Pancreas (tissue), 10 donors: ENCODE measurements at regions not wholly inside any gene's neighbourhood (a gene's known extent, or its start where the extent isn't known, plus 50 kb on each side); places are given as distances from the start of the nearest gene placed in this dataset.

Experiments used
- ATAC-seq, 4 donors: fragments of 200-7000 bp; cut with Tn5 transposase; one replicate each; pipeline versions ENCODE4 v1.8.0 to v1.9.1; 2020; ENCODE audit warnings: mild to moderate bottlenecking in 4 of 4, moderate library complexity in 4 of 4
- DNase-seq, 6 donors: peaks; one replicate each; pipeline ENCODE4 v3.0.0-alpha.2; 2020
- FAIRE-seq: peaks from 2 replicates; lab custom pipeline; 2012; peaks lifted over from hg19 to GRCh38; lab: Jason Lieb, UNC
- H3K27ac ChIP-seq, 4 donors: fragments of 200-600 bp; sonication (generic); 1 replicate in 3 of 4; 2 replicates in 1 of 4; pipeline versions ENCODE4 v1.5.0 to v1.8.0; 2020
- H3K27me3 ChIP-seq, 4 donors: fragments of 200-600 bp; one replicate each; pipeline ENCODE4 v1.8.0; 2021
- H3K36me3 ChIP-seq, 3 donors: fragments of 200-600 bp; sonication (generic) in 1 of 3; one replicate each; pipeline versions ENCODE4 v1.5.0 to v1.8.0; 2020 to 2021
- H3K4me1 ChIP-seq, 3 donors: fragments of 200-600 bp; one replicate each; pipeline ENCODE4 v1.8.0; 2021
- H3K4me3 ChIP-seq, 4 donors: fragments of 200-600 bp; sonication (generic) in 2 of 4; one replicate each; pipeline versions ENCODE4 v1.5.0 to v1.8.0; 2020 to 2021
- H3K9me3 ChIP-seq, 4 donors: fragments of 200-600 bp; one replicate each; pipeline ENCODE4 v1.8.0; 2021
- WGBS, 2 donors: extraction: QIAGEN DNeasy Blood & Tissue Kit; methylation state at CpG; one replicate each; pipeline ENCODE4 v1.1.7; 2013; 5-methylcytosine and 5-hydroxymethylcytosine counted together
- intact Hi-C, 3 donors: fragments of 100-400 bp; cut with DNase I; formaldehyde crosslinking; loops; one replicate each; pipeline versions ENCODE4 v1.11.1 to v1.14.2; 2022
- TF ChIP-seq, protein P1 (sequence below), 4 donors: fragments of 200-600 bp; sonication (generic) in 3 of 4; IDR thresholded peaks; one replicate each; pipeline versions ENCODE4 v1.5.0 to v1.8.0; 2021; ENCODE audit warnings: antibody characterized with exemption in 4 of 4
- donor health status: healthy with polysubstance abuse.
- donor health status: DM: no; HTN: no; CAD: no; lungs with moderate emphysema.
- donor health status: DM: no; HTN: no; CAD: no.
- donor health status: control.
- donor health status: control.
- donor health status: Bipolar disorder and iron deficiency.
- donor health status: DM: yes; HTN: yes; CAD: no.
- donor health status: DM: no; HTN: no; CAD: no.
- donor health status: DM: no; HTN: no; CAD: no.
- donor health status: DM: yes; HTN: yes; CAD: no.

DNA sequence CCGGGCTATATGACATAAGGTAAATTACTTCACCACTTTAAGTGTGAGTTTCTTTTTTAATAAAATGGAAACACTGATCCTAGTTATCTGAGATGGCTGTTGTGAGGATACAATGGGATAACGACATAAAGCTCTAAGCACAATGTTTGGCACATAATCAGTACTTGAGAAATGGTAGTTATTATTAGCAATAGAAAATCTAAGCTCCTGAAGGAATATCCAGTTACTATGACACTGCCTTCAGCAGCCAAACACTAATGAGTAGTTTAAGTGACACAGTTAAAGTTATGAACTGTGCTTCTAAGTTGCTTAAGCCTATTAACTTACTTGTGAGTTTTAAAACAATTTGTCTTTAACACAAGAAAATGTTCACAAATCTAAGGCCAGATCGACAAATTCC lies 96.8 kb downstream of the ELAPOR2 start:
- Histone ChIP-seq H3K9me3 (no peaks in the 10 kb centered on the region), H3K27ac (no peak overlapping the region), H3K4me3 (no peak overlapping the region), H3K36me3 (no peaks in the 10 kb centered on the region), H3K4me1 (no peaks in the 10 kb centered on the region), H3K27me3 (no peaks in the 10 kb centered on the region)
- intact Hi-C loops = no loop called here
- no peak for ATAC-seq
- no peak for DNase-seq
- WGBS, 2 donors = 75 to 80% methylated on average over 3 of the region's 3 CpGs
- FAIRE-seq = no peak
- TF ChIP-seq, protein P1, sequence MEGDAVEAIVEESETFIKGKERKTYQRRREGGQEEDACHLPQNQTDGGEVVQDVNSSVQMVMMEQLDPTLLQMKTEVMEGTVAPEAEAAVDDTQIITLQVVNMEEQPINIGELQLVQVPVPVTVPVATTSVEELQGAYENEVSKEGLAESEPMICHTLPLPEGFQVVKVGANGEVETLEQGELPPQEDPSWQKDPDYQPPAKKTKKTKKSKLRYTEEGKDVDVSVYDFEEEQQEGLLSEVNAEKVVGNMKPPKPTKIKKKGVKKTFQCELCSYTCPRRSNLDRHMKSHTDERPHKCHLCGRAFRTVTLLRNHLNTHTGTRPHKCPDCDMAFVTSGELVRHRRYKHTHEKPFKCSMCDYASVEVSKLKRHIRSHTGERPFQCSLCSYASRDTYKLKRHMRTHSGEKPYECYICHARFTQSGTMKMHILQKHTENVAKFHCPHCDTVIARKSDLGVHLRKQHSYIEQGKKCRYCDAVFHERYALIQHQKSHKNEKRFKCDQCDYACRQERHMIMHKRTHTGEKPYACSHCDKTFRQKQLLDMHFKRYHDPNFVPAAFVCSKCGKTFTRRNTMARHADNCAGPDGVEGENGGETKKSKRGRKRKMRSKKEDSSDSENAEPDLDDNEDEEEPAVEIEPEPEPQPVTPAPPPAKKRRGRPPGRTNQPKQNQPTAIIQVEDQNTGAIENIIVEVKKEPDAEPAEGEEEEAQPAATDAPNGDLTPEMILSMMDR (IDR thresholded peaks at IDR 0.05) = no peak

DNA sequence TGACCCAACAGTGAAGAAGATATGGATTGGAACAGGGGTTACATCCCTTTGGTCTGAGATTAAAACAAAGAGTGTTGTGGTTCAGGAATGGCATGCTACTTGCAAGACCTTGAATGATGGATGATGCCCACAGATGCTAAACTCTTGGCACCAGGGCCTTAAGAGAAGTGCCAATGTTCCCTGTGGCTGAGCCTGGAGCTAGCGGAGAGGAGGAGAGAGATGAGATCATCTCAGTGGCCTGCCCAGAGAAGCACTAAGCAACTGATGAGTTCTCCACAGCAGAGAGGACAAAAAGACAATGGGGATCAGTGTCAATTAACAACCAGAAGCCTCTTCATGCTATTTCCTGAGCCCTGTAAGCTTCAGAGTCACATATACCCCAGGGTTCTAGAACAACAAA lies 97.8 kb downstream of the ELAPOR2 start:
- TF ChIP-seq, protein P1 (IDR thresholded peaks at IDR 0.05) = no peak
- DNase-seq (no peak), ATAC-seq (no peak), FAIRE-seq (no peak)
- Histone ChIP-seq H3K4me1 (no peaks in the 10 kb centered on the region), H3K27me3 (no peaks in the 10 kb centered on the region), H3K27ac (no peak overlapping the region), H3K4me3 (no peak overlapping the region), H3K9me3 (no peaks in the 10 kb centered on the region), H3K36me3 (no peaks in the 10 kb centered on the region)
- intact Hi-C loops = no loop called here
- WGBS, 2 donors = 72 to 91% methylated on average over 1 of the region's 1 CpG

DNA sequence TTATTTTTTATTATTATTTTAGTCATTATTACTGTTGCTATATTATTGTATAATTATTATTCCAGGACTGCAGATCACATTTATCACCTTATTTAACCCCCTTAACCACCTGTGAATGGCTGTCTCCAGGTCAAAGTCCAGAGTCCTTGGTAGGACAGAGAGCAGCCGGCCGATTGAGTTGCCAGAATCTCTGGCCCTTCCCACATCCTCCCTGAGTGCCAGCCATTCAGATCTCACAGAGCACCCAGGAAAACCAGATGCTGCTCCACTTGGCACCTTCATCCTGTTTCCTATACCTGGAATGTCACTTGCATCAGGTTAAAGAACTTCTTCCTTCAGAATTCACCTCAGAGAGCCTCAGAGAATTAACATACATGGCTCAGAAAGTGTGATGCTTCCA lies 101.1 kb downstream of the ELAPOR2 start:
- WGBS, 2 donors = 14 to 20% methylated on average over 2 of the region's 2 CpGs
- ATAC-seq = no peak
- DNase-seq = no peak

DNA sequence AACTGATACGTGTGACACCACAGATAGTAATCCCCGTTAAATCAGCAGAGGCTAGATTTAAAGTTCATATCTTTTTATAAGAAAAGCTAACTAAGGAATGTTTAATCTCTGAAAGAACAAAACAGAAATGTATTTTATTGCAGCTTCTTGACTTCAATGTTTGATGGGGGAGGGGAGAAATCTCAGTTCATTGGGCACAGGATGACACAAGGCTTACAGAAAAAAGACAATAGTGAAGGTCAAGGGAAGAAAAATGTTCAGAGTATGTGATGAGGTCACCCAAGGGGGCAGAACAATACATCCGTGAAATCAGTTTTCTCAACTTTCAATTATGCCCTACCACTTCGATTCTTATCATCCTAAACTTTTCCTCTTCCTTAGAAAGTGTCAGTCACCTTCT lies 102.9 kb downstream of the ELAPOR2 start:
- 45 to 54% methylated on average over 4 of the region's 4 CpGs for WGBS, 2 donors
- no peak for DNase-seq
- Histone ChIP-seq H3K36me3 (no peaks in the 10 kb centered on the region), H3K4me3 (no peak overlapping the region), H3K9me3 (no peaks in the 10 kb centered on the region), H3K27ac (no peak overlapping the region), H3K4me1 (no peaks in the 10 kb centered on the region), H3K27me3 (no peaks in the 10 kb centered on the region)
- no peak for FAIRE-seq
- intact Hi-C loops = no loop called here
- no peak for ATAC-seq
- TF ChIP-seq, protein P1 (IDR thresholded peaks at IDR 0.05) = no peak

More for the DNA sequence above, 101.1 kb downstream of the ELAPOR2 start:
- TF ChIP-seq, protein P1 (IDR thresholded peaks at IDR 0.05) = no peak
- intact Hi-C loops = no loop called here
- no peak for FAIRE-seq
- Histone ChIP-seq H3K36me3 (no peaks in the 10 kb centered on the region), H3K27ac (no peak overlapping the region), H3K4me1 (no peaks in the 10 kb centered on the region), H3K9me3 (no peaks in the 10 kb centered on the region), H3K4me3 (no peak overlapping the region), H3K27me3 (no peaks in the 10 kb centered on the region)

DNA sequence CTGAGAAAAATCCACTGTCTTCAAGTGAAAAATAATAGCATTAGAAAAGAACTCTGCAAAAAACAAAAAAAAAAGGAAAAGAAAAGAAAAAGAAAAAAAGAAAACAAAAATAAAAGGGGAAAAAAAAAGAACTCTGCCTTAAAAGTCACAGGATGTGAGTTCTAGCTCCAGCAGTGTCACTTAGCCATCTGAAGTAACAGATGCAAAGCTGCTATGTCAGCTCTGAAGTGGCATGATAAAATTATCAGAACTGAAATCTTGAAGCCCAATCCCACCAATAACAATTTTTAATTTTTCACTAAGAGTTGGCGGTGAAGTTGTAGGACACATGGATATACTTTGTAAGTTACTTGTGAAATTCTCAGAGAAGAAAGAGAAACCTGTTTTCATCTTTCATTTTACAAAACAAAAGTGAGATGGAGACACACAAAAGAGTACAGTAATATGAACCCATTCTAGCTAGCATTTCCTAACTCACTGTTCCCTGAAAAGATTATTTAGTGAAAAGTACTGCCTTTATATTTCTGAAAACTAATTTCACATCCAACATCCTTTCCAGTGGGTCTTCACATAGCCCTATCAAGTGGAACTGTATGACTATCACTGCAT lies 103.5 kb downstream of the ELAPOR2 start:
- H3K4me1 ChIP-seq = no peaks in the 10 kb centered on the region
- ATAC-seq = no peak
- no peaks in the 10 kb centered on the region for H3K27me3 ChIP-seq
- no peaks in the 10 kb centered on the region for H3K36me3 ChIP-seq
- FAIRE-seq = no peak
- no peak overlapping the region for H3K4me3 ChIP-seq
- WGBS, 2 donors = 88 to 92% methylated on average over 1 of the region's 1 CpG
- TF ChIP-seq, protein P1 (IDR thresholded peaks at IDR 0.05) = no peak
- H3K27ac ChIP-seq = no peak overlapping the region
- DNase-seq = no peak
- intact Hi-C loops = no loop called here
- H3K9me3 ChIP-seq = no peaks in the 10 kb centered on the region
